ENCODE measurements at regions not wholly inside any gene's neighbourhood (a gene's known extent, or its start where the extent isn't known, plus 50 kb on each side); places are given as distances from the start of the nearest gene placed in this dataset.

GRCh38 chr10:55374917-55375316, 573.9 kb upstream of the PCDH15 start:
- ChIA-PET POLR2A (no interaction called here), CTCF (no interaction called here)
- Histone ChIP-seq H3K4me3 (ENCODE audit: low read depth, low read length) (no peak overlapping the region), H3K27me3 (ENCODE audit: control insufficient read depth, insufficient read depth, low read length) (no peaks in the 10 kb centered on the region), H3K9me3 (ENCODE audit: control insufficient read depth, insufficient read depth, low read length) (no peaks in the 10 kb centered on the region), H3K27ac (ENCODE audit: low read depth, low read length) (no peak overlapping the region)
- TF ChIP-seq, protein P1, sequence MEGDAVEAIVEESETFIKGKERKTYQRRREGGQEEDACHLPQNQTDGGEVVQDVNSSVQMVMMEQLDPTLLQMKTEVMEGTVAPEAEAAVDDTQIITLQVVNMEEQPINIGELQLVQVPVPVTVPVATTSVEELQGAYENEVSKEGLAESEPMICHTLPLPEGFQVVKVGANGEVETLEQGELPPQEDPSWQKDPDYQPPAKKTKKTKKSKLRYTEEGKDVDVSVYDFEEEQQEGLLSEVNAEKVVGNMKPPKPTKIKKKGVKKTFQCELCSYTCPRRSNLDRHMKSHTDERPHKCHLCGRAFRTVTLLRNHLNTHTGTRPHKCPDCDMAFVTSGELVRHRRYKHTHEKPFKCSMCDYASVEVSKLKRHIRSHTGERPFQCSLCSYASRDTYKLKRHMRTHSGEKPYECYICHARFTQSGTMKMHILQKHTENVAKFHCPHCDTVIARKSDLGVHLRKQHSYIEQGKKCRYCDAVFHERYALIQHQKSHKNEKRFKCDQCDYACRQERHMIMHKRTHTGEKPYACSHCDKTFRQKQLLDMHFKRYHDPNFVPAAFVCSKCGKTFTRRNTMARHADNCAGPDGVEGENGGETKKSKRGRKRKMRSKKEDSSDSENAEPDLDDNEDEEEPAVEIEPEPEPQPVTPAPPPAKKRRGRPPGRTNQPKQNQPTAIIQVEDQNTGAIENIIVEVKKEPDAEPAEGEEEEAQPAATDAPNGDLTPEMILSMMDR (IDR thresholded peaks at IDR 0.05; ENCODE audit: low read depth, low read length) = no peak
- no peak for DNase-seq (ENCODE audit: low read depth, low spot score)

DNA sequence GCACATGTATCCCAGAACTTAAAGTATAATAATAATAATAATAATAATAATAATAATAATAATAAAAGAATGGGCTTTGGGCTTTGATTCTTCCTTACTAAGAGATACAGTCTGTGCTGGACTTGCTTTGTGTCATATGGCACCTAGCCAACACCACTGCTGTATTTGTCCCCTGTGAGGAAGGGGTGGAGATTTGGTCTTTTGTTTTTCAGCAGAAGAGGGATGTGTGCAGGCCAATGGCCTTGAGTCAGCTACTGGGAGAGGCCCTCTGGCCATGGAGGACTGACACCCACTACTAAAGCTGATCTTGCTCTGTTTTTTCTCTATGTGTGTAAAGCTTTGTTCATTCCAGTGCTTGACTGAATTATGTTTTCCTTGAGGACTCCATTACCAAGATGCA, 573.0 kb upstream of the PCDH15 start:
- ChIA-PET CTCF (no interaction called here), POLR2A (no interaction called here)
- Histone ChIP-seq H3K9me3 (ENCODE audit: control insufficient read depth, insufficient read depth, low read length) (no peaks in the 10 kb centered on the region), H3K4me3 (ENCODE audit: low read depth, low read length) (no peak overlapping the region), H3K27me3 (ENCODE audit: control insufficient read depth, insufficient read depth, low read length) (no peaks in the 10 kb centered on the region), H3K27ac (ENCODE audit: low read depth, low read length) (no peak overlapping the region)
- TF ChIP-seq, protein P1 (IDR thresholded peaks at IDR 0.05; ENCODE audit: low read depth, low read length) = no peak
- DNase-seq (ENCODE audit: low read depth, low spot score) = no peak

GRCh38 chr10:55369670-55370420, 568.8 kb upstream of the PCDH15 start:
- H3K9me3 ChIP-seq (ENCODE audit: control insufficient read depth, insufficient read depth, low read length) = no peaks in the 10 kb centered on the region
- POLR2A ChIA-PET = no interaction called here
- no peaks in the 10 kb centered on the region for H3K27me3 ChIP-seq (ENCODE audit: control insufficient read depth, insufficient read depth, low read length)
- DNase-seq (ENCODE audit: low read depth, low spot score) = no peak
- H3K27ac ChIP-seq (ENCODE audit: low read depth, low read length) = no peak overlapping the region
- TF ChIP-seq, protein P1 (IDR thresholded peaks at IDR 0.05; ENCODE audit: low read depth, low read length) = no peak
- no peak overlapping the region for H3K4me3 ChIP-seq (ENCODE audit: low read depth, low read length)
- CTCF ChIA-PET = no interaction called here

DNA sequence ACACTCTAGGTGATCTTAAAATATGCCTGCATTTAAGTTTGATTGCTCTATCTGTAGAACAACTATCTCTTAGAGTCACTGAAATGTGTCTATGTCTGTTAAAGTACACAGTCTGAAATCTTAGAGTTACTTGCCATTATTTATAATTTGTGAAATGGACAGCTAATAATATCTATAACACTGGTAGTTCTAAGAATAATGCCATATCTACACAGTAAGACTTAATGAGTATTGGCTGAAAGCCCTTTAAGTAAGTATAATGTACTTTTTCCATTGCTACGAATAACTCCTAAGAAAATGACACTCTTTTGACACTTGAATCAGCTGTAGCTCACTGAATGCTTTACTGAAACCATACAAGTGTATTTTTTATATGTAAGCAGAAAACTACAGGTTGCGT, 567.4 kb upstream of the PCDH15 start:
- H3K4me3 ChIP-seq (ENCODE audit: low read depth, low read length) = no peak overlapping the region
- TF ChIP-seq, protein P1 (IDR thresholded peaks at IDR 0.05; ENCODE audit: low read depth, low read length) = no peak
- H3K27me3 ChIP-seq (ENCODE audit: control insufficient read depth, insufficient read depth, low read length) = no peaks in the 10 kb centered on the region
- no peaks in the 10 kb centered on the region for H3K9me3 ChIP-seq (ENCODE audit: control insufficient read depth, insufficient read depth, low read length)
- no peak for DNase-seq (ENCODE audit: low read depth, low spot score)
- ChIA-PET CTCF (interaction anchor here (0.6 kb wide), 2 partner anchors 368 to 429 kb away, joined by 3 read pairs; no protein-coding TSS in a partner anchor), POLR2A (no interaction called here)
- no peak overlapping the region for H3K27ac ChIP-seq (ENCODE audit: low read depth, low read length)

GRCh38 chr10:55367555-55367954, 566.5 kb upstream of the PCDH15 start:
- Histone ChIP-seq H3K27me3 (ENCODE audit: control insufficient read depth, insufficient read depth, low read length) (no peaks in the 10 kb centered on the region), H3K9me3 (ENCODE audit: control insufficient read depth, insufficient read depth, low read length) (no peaks in the 10 kb centered on the region), H3K4me3 (ENCODE audit: low read depth, low read length) (no peak overlapping the region), H3K27ac (ENCODE audit: low read depth, low read length) (no peak overlapping the region)
- TF ChIP-seq, protein P1 (IDR thresholded peaks at IDR 0.05; ENCODE audit: low read depth, low read length) = no peak
- ChIA-PET CTCF (no interaction called here), POLR2A (no interaction called here)
- DNase-seq (ENCODE audit: low read depth, low spot score) = no peak
